ENCODE measurements at regions not wholly inside any gene's neighbourhood (a gene's known extent, or its start where the extent isn't known, plus 50 kb on each side); places are given as distances from the start of the nearest gene placed in this dataset.

- TF ChIP-seq KAT8 (CRISPR knock-in tag; IDR thresholded peaks at IDR 0.05) (no peak), DRAP1 (CRISPR knock-in tag; IDR thresholded peaks at IDR 0.05) (no peak), RAD51 (IDR thresholded peaks at IDR 0.05; ENCODE audit: borderline replicate concordance) (no peak), MEF2D (CRISPR knock-in tag; IDR thresholded peaks at IDR 0.05) (no peak), ATM (IDR thresholded peaks at IDR 0.05; ENCODE audit: borderline replicate concordance) (no peak)
Observed at GRCh38 chrX:35664833-35665232, 133.3 kb upstream of the MAGEB16 start (continued).

GRCh38 chrX:35665311-35665710 lies 132.8 kb upstream of the MAGEB16 start:
- ChIA-PET POLR2A (no interaction called here), CTCF (ENCODE audit: low intra/inter-chr PET ratio, low total read pairs) (no interaction called here)
- H3K79me2 ChIP-seq (ENCODE audit: insufficient read depth, low read length), result no peaks in the 10 kb centered on the region
- FAIRE-seq (no peak), DNase-seq (ENCODE audit: low spot score) (no peak), ATAC-seq (no peak)
- no peaks in the 10 kb centered on the region for H3K36me3 ChIP-seq (replicated peaks in 1 of 2; ENCODE audit: control insufficient read depth in 1 of 2, insufficient read depth in 2 of 2, low read length in 2 of 2)
- TF ChIP-seq ZBTB25 (CRISPR knock-in tag; IDR thresholded peaks at IDR 0.05), result no peak
- no peak for TF ChIP-seq THAP9 (CRISPR knock-in tag; IDR thresholded peaks at IDR 0.05; ENCODE audit: borderline replicate concordance)
- TF ChIP-seq ZFP37 (CRISPR knock-in tag; IDR thresholded peaks at IDR 0.05; ENCODE audit: borderline replicate concordance), result no peak
- no peak for TF ChIP-seq ZNF101 (CRISPR knock-in tag; IDR thresholded peaks at IDR 0.05; ENCODE audit: borderline replicate concordance, low read depth)
- no peak for TF ChIP-seq ZNF20 (CRISPR knock-in tag; IDR thresholded peaks at IDR 0.05)
- TF ChIP-seq ERF (CRISPR knock-in tag; IDR thresholded peaks at IDR 0.05), result no peak
- TF ChIP-seq PATZ1 (CRISPR knock-in tag; IDR thresholded peaks at IDR 0.05), result no peak
- TF ChIP-seq ZNF724P (CRISPR knock-in tag; IDR thresholded peaks at IDR 0.05; ENCODE audit: borderline replicate concordance), result no peak
- TF ChIP-seq GFI1 (CRISPR knock-in tag; IDR thresholded peaks at IDR 0.05; ENCODE audit: borderline replicate concordance), result no peak
- no peak for TF ChIP-seq KDM5A (IDR thresholded peaks at IDR 0.05; ENCODE audit: borderline replicate concordance, low read length)
- no peak for TF ChIP-seq NCOA1 (CRISPR knock-in tag; IDR thresholded peaks at IDR 0.05)
- intact Hi-C loops (cut with micrococcal nuclease; ENCODE audit: unreplicated experiment), result no loop called here
- no peaks in the 10 kb centered on the region for H4K20me1 ChIP-seq (ENCODE audit: insufficient read depth, low read length)
- no peak overlapping the region for H3K9ac ChIP-seq (ENCODE audit: insufficient read depth, low read depth, low read length)
- BruUV-seq (replicated peaks), result no TSS peak
- H3K4me3 ChIP-seq (replicated peaks in 1 of 3; ENCODE audit: insufficient read depth in 1 of 3, low read depth in 2 of 3, low read length in 3 of 3), result no peak overlapping the region
- no peaks in the 10 kb centered on the region for H3K9me3 ChIP-seq (ENCODE audit: low read length)
- no peaks in the 10 kb centered on the region for H3K4me1 ChIP-seq (ENCODE audit: insufficient read depth, low read length)
- no peak overlapping the region for H3K4me2 ChIP-seq (ENCODE audit: low read depth, low read length)
- no peaks in the 10 kb centered on the region for H3K27me3 ChIP-seq (ENCODE audit: control insufficient read depth in 1 of 2, insufficient read depth in 2 of 2, low read length in 2 of 2)
- no peak overlapping the region for H3K27ac ChIP-seq (ENCODE audit: extremely low read length, insufficient read depth, low read length)
- H2AFZ ChIP-seq (ENCODE audit: low read length), result no peak overlapping the region
- in situ Hi-C loops (cut with HindIII; ENCODE audit: extremely low pct_ligation_motif_present, low pct_unique_long_range_greater_than_20kb), result no loop called here

Measured in HepG2 (cell line).